Neutrophil (primary cell): ENCODE measurements at regions not wholly inside any gene's neighbourhood (a gene's known extent, or its start where the extent isn't known, plus 50 kb on each side); places are given as distances from the start of the nearest gene placed in this dataset.

ENCODE experiments used
- H3K27ac ChIP-seq: fragments of 200-600 bp; sonication (generic); 2 replicates; pipeline ENCODE4 v1.5.1; 2016; ENCODE audit warnings: mild to moderate bottlenecking, moderate library complexity
- H3K27me3 ChIP-seq: fragments of 200-600 bp; sonication (generic); 2 replicates; pipeline ENCODE4 v1.6.0; 2016; ENCODE audit warnings: mild to moderate bottlenecking
- H3K36me3 ChIP-seq: fragments of 200-600 bp; sonication (generic); 2 replicates; pipeline ENCODE4 v1.5.1; 2017
- H3K4me1 ChIP-seq, 2 experiments: fragments of 200-600 bp in 1 of 2; sonication (generic) in 1 of 2; 1 replicate in 1 of 2; 2 replicates in 1 of 2; pipeline versions ENCODE4 v1.5.1 to v1.6.1; 2013 to 2016; ENCODE audit warnings: low read depth in 1 of 2, low read length in 1 of 2, mild to moderate bottlenecking in 1 of 2, moderate library complexity in 1 of 2; ENCODE audit not compliant: control insufficient read depth in 1 of 2, insufficient read depth in 1 of 2
- H3K4me3 ChIP-seq, 2 experiments: fragments of 200-600 bp in 1 of 2; sonication (generic) in 1 of 2; 1 replicate in 1 of 2; 2 replicates in 1 of 2; pipeline ENCODE4 v1.5.1; 2013 to 2016; ENCODE audit warnings: low read depth in 1 of 2, low read length in 1 of 2, mild to moderate bottlenecking in 1 of 2, moderate library complexity in 1 of 2
- H3K9me3 ChIP-seq: fragments of 200-600 bp; sonication (generic); 2 replicates; pipeline ENCODE4 v1.5.1; 2016
- CTCF ChIP-seq: fragments of 200-600 bp; sonication (generic); IDR thresholded peaks from 2 replicates; pipeline ENCODE4 v1.5.1; 2016; ENCODE audit warnings: antibody characterized with exemption

- H3K27me3 ChIP-seq: no peaks in the 10 kb centered on the region
- H3K4me1 ChIP-seq: no peaks in the 10 kb centered on the region
- H3K4me3 ChIP-seq: no peak overlapping the region
- H3K36me3 ChIP-seq: no peaks in the 10 kb centered on the region
- no peak for TF ChIP-seq CTCF
- H3K9me3 ChIP-seq: no peaks in the 10 kb centered on the region
- no peak overlapping the region for H3K27ac ChIP-seq
These were observed 309.2 kb downstream of the CEMIP2 start for GRCh38 chr9:71459082-71459481.

DNA sequence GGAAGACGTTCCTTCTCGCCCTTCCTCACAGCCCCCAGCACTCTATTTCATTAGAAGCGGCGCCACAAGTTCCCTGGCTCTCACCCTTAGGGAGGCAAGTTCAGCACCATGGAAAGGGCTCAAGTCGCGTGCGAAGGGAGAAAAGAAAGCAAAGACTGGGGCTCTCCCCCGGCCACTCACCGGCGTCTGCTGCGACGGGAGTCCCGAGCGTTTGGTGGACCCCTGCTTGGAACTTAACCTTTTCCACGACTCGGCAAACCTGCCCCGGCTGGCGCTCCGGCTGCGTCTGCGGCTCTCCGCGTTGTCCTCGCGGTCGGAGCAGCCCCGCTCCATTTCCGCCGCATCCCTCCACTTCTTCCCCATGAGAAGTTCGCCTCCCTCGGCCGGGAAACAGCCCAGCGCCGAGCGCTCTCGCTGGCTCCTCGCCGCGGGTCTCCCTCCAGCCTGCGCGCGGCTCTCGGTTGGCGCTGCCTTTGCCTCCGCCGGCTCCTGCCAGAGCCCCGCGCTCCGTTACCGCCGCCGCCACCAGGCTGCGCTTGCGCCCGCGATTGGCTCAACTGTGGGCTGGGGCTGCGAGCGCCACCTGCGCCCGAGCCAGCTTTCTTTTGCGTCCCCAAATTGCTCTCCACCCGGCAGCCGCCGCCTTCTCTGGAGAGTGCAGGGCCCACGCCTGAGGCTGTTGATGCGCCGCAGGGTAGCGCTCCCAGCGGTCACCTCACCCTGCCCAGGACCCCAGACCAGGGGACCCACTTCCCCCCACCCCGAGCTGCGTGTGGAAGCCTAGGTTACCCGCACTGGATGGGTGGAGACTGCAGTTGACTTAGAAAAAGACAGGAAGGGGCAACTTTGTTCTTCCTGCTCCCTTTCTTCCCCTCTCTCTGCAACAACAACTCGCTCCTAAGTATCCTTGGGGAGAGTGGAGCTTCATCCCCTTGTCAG is 321.6 kb downstream of the CEMIP2 start:
- H3K9me3 ChIP-seq: no peaks in the 10 kb centered on the region
- H3K4me3 ChIP-seq: no peak overlapping the region
- TF ChIP-seq CTCF: no peak
- H3K27me3 ChIP-seq: peaks cover 51% of the 10 kb centered on the region
- H3K4me1 ChIP-seq: no peaks in the 10 kb centered on the region
- H3K27ac ChIP-seq: no peak overlapping the region
- H3K36me3 ChIP-seq: no peaks in the 10 kb centered on the region

DNA sequence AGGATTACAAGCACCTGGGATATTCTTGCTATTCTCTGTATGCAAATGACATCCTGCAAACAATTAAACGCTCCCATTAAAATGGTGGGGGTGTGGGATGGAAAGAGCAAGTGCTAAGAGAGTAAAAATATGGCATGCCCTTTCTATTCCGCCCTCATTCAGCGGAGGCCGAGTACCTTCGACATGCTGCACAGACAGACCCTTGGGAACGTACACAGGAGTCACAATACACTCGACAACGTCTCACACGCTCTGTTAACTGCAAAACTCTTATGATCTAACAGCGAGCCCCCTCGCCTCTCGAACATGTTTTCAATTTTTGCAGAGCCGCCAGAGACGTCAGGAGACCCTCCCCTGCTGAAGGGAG is 322.2 kb downstream of the CEMIP2 start:
- no peaks in the 10 kb centered on the region for H3K4me1 ChIP-seq
- peaks cover 51% of the 10 kb centered on the region for H3K27me3 ChIP-seq
- H3K9me3 ChIP-seq: no peaks in the 10 kb centered on the region
- no peaks in the 10 kb centered on the region for H3K36me3 ChIP-seq
- no peak overlapping the region for H3K4me3 ChIP-seq
- TF ChIP-seq CTCF: no peak
- H3K27ac ChIP-seq: no peak overlapping the region

DNA sequence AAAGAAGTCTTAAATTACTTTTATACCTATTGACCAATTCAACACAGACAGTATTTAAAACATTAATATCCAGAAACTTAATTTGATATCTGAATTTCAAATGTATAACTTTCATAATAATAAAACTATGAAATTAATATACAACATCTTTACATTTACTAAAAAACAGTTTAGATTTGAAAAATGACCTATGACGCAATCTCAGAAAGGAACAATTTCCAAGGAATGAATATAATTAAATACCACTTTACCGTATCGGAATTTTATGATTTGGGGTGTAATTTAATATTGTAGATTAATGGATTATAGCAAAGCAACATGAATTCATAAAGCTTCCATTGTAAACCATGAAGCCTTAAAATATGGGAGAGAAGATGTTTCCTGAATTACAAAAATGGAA is 321.5 kb upstream of the TRPM3 start:
- no peak overlapping the region for H3K27ac ChIP-seq
- no peaks in the 10 kb centered on the region for H3K9me3 ChIP-seq
- H3K27me3 ChIP-seq: peaks cover 38% of the 10 kb centered on the region
- no peak for TF ChIP-seq CTCF
- H3K4me1 ChIP-seq: no peaks in the 10 kb centered on the region
- no peaks in the 10 kb centered on the region for H3K36me3 ChIP-seq
- H3K4me3 ChIP-seq: no peak overlapping the region

DNA sequence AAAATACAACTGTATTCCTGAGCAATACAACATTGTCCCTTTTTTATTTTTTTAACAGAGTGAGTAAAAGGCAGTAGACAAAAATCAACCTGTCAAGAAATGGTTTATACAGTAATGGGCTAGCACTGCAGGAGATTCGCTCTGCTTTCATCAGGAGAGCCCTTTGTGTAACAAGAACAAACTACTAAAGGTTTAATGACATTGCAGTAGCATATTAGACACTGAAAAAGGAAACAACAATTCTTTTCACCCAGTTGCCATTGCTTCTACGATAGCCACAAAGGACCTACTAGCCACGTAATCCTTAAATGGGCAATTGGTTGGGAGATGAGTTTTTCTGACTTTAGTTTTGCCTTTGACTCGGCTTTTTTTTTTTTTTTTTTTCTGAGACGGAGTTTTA is 319.8 kb upstream of the TRPM3 start:
- no peak for TF ChIP-seq CTCF
- Histone ChIP-seq H3K27me3 (peaks cover 21% of the 10 kb centered on the region), H3K4me3 (no peak overlapping the region), H3K36me3 (no peaks in the 10 kb centered on the region), H3K4me1 (no peaks in the 10 kb centered on the region), H3K27ac (no peak overlapping the region), H3K9me3 (no peaks in the 10 kb centered on the region)
